GM18507 (cell line): ENCODE measurements at regions not wholly inside any gene's neighbourhood (a gene's known extent, or its start where the extent isn't known, plus 50 kb on each side); places are given as distances from the start of the nearest gene placed in this dataset.

ENCODE experiments used
- DNase-seq: peaks from one replicate; pipeline ENCODE4 v3.0.0; 2011; ENCODE audit warnings: low read depth; ENCODE audit not compliant: insufficient read length; ENCODE audit errors: extremely low spot score
- FAIRE-seq: peaks from 2 replicates; lab custom pipeline; 2011; peaks lifted over from hg19 to GRCh38; lab: Jason Lieb, UNC

DNA sequence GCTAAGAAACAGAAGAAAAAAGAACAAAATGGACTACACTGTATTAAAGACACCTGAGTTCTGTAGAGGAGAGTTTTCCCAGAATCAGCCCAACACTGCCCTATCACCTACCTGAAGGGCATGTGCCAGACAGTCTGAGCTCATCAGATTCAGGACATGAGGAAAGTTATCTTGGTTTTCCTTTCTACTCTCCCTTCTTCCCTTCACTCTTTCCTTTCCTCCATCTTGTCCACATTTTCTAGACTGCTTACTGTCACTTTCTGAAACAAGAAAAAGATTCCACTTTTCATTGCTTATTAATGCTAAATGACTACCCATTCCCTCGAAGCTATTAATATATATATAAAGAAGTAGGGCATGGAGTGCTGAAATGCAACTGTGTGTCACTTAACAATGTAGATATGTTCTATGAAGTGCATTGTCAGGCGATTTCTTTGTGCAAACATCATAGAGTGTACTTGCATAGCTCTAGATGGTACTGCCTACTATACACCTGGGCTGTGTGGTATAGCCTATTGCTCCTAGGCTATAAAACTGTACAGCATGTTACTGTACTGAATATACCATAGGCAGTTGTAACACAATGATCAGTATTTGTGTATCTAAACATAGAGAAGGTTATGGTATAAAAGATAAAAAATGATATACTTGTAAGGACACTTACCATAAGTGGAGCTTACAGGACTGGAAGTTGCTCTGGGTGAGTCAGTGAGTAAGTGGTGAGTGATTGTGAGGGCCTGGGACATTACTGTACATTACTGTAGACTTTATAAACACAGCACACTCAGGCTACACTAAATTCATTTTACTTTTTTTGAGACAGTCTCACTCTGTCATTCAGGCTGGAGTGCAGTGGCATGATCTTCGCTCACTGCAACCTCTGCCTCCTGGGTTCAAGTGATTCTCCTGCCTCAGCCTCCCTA, 145.5 kb upstream of the ITGA6 start:
- DNase-seq = no peak

DNA sequence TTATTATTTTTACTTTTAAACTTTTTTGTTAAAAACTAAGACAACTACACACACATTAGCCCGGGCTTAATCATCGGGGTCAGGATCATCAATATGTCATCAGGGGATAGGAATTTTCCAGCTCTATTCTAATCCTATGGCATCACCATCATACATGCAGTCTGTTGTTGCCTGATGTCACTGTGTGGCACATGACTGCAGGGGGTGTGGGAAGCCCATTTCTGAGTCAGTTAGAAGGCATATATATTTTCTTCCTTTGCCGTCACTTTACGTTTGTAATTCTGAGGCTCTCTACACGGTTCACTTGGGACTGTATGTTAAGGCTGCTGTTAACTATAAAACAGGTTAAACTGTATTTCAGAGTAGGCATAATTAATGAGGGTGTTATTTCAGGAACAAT, 144.4 kb upstream of the ITGA6 start:
- no peak for FAIRE-seq
- no peak for DNase-seq

More for the DNA sequence above, 145.5 kb upstream of the ITGA6 start:
- FAIRE-seq = no peak

DNA sequence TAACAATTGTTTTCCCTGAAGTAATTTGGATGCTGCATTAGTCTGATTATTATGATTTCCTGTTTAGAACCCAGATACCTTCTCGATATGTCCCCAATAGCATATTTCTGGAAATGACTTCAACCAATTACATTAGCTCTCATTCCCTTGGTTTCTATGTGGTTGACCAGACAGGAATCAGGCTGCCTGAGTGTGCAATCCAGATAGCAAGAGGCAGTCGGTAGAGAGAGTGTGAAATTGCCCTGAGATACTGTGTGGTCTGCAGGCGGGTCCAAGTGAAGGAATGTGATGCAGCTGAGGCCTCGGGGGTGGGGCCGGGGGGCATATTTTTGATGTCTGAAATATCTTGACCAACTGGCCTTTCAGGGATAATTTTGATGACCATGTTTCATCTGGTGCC, 143.9 kb upstream of the ITGA6 start:
- DNase-seq = no peak
- FAIRE-seq = no peak

DNA sequence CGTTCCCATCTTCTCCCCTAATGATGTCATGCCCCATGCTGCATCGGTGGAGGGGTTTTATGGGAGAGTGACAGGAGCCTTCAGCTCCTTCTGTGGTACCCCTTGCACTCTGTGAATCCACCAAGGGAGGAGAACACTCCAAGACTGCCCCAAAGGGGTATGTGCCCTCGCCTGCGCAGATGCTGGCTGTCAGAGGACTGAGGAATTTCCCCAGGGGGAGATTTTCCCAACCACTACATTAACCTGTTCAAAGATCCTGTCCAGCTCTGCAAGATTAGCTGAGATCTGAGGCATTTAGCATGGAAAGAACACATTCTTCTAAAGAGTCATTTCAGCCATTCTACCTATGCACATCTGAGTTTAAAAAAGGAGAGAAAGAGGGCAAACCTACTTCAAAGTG, 143.2 kb upstream of the ITGA6 start:
- DNase-seq (no peak), FAIRE-seq (no peak)

DNA sequence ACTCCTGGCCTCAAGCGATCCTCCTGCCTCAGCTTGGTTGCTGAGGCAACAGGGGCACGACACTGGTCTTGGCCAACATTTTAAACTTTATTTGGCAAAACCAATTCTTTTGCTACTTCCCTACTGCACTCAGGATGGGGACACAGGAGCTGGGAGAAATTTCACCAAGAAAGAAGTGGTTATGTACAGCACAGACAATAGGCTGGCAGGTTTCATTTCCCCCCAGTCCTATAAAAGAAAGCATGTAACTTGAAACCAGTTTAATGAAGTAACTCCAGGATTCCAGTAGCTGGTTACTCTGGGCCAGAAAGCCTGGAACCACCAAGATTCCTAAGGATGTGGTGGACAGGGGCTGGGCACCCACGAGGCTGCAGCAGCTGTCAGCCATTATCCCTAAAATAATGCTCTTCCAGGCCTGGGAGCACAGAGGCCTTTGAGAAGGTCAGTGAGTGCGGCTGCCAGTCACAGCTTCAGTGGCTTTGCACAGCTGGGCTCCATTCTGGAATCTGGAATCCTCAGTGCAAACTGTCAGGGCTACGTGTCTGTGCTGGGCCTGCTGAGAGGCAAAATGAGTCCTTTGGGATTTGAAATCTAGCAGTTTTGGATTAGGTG, 142.3 kb upstream of the ITGA6 start:
- no peak for FAIRE-seq
- no peak for DNase-seq

DNA sequence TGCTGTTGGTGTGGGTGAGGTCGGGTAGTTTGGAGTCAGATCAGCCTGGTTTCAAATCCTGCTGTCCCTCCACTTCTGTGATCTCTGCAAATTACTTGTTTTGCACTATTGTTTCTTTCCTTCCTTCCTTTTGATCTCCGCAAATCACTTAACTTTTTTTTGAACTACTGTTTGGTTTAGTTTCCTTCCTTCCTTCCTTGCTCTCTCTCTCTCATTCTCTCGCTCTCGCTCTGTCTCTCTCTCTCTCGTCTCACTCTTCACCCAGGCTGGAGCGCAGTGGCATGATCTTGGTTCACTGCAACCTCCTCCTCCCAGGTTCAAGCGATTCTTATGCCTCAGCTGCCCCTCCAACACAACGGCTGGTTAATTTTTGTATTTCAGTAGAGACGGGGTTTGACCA, 141.6 kb upstream of the ITGA6 start:
- no peak for DNase-seq
- FAIRE-seq = no peak

DNA sequence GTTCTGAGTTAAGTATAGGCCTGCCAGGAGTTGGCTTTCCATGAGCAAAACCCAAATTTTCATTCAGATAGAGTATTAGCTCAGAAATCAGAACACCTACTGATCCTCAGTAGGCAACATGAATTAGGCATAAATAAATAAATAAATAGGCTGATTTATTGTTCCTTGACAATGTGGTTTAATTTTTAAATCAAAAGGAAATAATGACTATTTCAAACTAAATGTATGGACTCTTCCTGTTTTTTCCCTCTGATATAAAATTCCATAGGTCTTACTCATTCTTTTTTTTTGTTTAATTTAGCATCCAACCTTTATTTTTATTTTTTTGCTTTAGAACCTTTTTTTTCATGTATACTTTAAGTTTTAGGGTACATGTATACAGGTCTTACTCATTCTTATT, 140.2 kb upstream of the ITGA6 start:
- FAIRE-seq (no peak), DNase-seq (no peak)

DNA sequence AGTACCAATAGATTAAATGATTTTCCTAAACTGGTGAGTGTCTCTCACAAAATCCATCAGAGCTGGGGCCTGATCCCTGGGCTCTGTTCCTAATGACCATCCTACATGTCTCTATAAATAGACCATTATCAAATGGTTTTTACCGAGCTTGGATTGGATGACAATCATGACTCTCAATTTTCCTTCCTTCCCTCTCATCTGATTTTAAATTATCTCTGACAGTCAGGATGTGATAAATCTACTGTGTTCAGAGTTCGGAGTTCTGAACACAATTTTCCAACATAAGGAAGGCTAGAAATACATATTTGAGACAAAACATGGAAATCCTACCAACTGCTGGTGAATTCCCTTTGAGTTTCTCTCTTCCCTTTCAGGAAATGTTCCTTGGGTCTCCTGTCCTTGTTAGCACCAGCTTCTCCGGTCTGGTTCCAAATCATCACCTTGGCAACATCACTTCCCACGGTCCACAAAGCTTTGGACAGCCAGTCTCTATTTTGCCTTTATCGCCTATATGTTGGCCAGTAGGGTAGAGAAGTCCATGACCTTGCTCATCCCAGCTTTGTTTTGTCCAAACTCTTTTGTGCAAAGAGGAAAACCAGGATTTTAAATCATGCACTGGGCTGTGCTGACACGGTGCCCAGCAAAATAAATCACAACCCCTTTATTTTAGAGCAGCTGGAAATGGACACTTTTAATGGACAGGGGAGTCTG, 139.6 kb upstream of the ITGA6 start:
- no peak for FAIRE-seq
- no peak for DNase-seq

DNA sequence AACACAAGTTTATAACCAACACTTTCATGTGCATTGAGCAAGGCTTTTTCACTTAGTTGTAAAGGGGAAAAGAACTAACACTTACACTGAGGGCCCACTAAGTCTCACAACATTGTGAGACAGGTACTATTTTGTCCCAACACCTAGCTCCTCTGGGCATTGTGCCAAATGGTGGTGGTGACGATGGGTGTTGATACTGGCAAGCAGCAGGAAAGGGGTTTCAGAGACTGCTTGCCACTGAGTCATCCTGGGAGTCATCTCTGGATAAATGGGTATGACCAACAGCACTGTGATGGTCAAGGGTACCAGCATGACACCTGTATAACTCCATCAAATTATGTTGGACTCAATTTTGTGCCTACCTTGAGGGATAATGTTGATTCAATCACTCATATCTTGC, 138.8 kb upstream of the ITGA6 start:
- no peak for DNase-seq
- FAIRE-seq = no peak

DNA sequence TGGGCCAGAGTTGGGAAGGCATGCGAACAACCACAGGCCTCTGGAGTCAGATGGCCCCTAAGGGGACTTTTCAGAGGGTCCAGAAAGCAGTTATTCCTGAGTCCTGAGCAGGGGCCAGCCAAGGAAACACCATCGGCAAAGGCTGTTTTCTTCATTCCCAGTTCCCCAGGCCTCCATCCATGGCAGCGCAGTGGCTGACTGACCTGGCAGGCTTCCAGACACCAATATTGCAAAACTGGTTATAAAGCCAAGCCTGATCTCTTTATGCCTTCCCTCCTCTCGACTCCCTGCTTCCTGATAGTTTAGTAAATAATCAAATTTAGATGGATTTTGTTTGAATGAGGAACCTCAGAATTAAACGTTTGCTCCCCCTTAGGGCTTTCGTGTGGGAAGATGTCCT, 133.4 kb upstream of the ITGA6 start:
- DNase-seq (no peak), FAIRE-seq (no peak)

DNA sequence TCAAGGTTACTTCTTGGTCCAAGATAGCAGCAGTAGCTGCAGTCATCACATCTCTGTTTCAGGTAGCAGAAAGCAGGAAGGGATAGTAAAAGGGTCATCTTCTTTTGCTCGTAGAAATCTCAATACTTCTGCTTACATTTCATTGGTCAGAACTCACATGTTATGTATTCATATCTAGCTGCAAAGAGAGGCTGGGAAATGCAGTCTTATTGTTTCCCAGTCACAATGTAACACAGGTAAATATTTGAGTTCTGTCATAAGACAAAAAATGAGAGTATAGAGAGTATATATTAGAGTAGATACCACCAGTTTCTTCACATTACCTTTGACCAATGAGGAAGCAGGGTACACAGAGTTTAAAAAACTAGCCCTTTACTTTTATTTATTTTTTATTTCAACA, 132.4 kb upstream of the ITGA6 start:
- DNase-seq = no peak
- no peak for FAIRE-seq

DNA sequence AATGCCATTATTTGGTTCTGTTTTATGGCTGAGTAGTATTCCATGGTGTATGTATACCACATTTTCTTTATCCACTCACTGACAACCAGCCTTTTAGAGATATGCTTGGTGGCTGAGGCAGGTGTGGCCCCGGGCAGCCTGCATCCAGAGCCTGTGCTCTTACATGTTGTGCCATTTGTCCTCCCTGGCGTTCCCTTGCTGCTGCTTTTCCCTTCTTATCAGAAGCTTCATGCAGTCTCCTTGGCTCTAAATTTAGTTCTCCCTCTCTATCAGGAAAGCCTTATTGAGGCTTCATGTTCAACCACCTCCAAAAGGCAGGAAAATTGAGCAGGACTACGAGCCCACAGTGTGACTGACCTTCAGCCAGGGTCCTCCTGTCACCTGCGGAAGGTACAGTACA, 131.7 kb upstream of the ITGA6 start:
- DNase-seq (no peak), FAIRE-seq (no peak)

DNA sequence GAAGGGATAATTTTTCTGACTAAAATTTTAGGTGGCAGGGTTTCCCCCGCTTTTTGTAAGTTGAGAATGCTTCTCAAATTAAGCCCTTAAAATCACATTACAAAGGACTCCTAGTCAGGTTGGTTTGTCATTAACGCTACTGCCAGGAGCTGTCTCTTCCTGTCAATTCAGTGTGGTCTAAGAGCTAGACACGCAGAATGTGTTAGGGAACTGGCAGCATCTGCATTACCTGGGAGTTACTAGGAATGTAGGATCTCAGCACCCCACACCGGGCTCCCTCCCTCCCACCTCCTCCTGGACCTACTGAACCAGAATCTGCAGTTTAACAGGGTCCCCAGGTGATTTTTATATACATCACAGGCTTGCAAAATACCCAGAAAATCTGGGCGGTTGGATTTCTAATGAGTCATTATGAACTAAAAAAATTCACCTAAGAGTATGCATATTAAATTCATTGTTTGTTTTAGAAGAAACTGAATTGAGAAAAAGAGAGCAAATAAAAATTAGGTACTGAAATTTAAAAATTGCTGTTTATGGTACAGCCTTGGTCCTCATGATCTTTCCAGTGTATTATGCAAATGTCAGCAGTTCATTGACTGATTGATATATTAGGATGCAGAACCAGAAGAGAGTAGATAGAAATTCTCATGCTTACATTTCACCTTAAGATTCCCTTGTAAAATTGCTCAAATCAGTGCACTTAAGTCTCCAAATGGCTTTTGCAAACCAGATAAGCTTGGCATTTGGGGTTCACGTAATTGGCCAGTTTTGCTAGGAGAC, 130.9 kb upstream of the ITGA6 start:
- no peak for DNase-seq
- FAIRE-seq = no peak

DNA sequence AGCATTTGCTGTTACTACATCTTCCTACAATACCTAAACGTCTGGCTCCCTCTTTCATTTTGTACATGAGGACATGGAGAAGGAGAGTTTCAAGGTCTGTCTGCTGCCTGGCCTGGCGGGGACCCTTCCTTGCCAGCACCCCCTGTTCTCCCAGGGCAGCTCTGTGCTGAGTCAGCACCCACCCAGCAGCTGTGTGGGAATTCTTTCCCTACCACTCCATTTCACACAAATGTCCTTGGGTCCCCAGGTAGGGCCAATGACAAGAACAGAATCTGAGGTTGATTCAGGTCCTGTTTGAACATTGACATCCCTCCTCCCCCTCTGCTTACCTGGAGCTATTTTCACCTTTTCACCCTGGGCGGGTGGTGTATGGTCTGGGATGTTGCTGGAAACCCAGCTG, 129.9 kb upstream of the ITGA6 start:
- FAIRE-seq (no peak), DNase-seq (no peak)

DNA sequence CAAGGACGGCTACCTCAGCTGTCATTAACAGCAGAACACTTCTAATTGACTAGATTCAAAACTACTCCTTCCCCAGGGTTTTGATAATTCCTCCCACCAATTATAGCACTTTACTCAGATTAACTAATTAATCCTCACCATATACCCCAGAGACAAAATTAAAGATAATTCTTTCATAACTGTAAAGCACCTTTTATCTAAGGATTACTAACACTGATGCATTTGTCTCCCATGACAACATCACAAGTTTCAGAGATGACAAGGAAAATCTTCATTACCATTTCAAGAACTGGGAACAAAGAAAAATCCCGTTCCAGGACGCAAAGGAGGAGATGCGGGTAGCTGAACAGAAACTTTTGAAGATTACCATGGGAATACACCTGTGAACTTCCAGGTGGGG, 129.4 kb upstream of the ITGA6 start:
- FAIRE-seq (no peak), DNase-seq (no peak)

DNA sequence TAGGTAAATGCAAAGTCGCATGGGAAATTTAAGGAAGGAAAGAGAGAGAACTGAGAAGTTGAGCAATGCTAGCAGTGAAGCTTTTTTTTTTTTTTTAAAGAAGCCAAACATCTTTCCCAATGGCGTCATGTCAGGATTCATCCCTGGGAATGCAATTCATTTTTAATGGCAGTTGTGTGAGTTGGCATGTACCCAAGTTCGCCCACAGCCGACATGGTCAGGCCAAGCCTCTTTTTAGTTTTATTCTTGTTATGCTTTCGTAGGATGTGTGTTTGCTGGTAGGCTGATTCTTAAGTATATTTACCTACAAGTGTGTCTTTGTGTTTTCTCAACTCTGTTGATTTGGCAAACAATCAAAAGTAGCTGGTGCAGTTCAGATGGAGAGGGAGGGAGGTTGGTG, 127.6 kb upstream of the ITGA6 start:
- FAIRE-seq = no peak

DNA sequence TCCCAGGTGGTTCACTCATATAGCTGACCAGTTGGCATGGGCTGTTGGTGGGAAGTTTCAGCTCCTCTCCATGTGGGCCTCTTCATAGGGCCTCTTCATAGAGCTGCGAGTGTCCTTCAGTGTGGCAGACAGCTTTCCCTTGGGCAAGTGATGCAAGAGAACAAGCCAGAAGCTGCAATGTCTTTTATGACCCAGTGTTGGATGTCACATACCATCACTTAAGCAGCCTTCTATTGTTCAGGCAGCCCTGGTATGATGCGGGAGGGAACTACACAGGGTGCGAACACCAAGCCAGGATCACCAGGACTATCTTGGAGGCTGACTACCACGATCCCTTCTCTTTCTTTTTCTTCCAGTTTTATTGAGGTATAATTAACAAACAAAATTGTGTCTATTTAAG, 126.5 kb upstream of the ITGA6 start:
- FAIRE-seq (no peak), DNase-seq (no peak)

More for the DNA sequence above, 127.6 kb upstream of the ITGA6 start:
- no peak for DNase-seq

DNA sequence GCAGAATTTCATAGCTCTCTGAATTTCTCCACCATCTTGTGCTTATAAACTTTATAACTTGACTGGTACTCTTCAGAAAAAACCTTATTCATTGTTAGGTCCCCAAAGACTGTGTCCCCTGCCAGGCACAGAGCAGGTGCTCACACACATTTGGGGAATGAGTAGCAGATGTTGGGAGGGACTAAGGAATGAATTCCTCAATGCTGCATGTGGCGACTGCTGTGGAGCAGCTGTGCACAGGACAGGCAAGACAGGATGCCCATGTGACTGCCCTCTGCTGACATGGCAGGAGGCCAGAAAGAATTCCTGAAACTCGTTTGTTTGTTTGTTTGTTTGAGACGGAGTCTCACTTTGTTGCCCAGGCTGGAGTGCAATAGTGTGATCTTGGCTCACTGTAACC, 122.3 kb upstream of the ITGA6 start:
- DNase-seq (no peak), FAIRE-seq (no peak)

DNA sequence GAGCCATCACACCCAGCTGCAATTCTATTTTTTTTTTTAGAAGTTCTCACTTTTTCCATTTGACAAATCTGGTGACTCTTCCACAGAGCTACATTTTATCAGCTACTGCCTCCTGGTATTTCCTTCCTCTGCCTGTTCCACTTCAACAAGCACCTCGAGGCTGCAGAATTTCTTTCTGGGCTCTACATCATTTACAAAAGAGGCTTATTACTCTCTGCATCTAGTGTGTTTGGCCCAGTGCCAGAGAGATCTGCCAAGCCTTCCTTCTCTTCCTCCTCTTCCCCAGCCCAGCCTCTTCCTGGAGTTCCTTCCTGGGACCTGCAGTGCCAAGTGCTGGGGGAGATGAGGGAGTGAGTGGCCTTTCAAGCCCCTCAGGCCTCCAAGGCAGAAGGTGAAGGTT, 119.6 kb upstream of the ITGA6 start:
- FAIRE-seq (no peak), DNase-seq (no peak)
